Peyer's patch (tissue), 4 donors: ENCODE measurements at regions not wholly inside any gene's neighbourhood (a gene's known extent, or its start where the extent isn't known, plus 50 kb on each side); places are given as distances from the start of the nearest gene placed in this dataset.

Experiments used
- POLR2A ChIP-seq, 2 donors: fragments of 450-650 bp; IDR thresholded peaks; one replicate each; pipeline ENCODE4 v1.5.1; 2017; ENCODE audit warnings: antibody characterized with exemption in 2 of 2, mild to moderate bottlenecking in 2 of 2, moderate library complexity in 2 of 2
- TF ChIP-seq, protein P1 (sequence below), 6 experiments: fragments of 450-650 bp in 4 of 6; fragments of 200-600 bp in 2 of 6; sonication (generic) in 1 of 6; IDR thresholded peaks; one replicate each; pipeline ENCODE4 v1.5.1; 2017 to 2019; ENCODE audit warnings: antibody characterized with exemption in 6 of 6, mild to moderate bottlenecking in 3 of 6, moderate library complexity in 1 of 6

DNA sequence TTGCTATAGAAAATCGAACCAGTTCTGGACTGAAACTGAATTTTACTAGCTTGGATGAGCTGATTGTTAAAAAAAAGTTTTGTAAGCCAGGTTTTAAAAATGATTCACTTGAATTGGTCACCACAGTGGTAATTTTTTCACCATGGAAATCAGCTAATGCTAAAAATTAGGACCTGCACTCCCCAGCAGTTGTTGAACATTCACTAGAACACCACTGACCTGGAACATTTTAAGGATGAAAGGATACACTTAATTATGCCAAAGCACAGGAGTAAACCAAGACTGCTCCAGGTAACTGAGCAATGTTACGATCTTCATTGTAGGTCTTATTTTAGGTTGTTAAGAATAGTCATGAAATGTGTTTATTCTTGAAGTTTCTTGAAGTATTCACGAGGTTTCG, 1342.6 kb upstream of the SPRY2 start:
- TF ChIP-seq, protein P1, sequence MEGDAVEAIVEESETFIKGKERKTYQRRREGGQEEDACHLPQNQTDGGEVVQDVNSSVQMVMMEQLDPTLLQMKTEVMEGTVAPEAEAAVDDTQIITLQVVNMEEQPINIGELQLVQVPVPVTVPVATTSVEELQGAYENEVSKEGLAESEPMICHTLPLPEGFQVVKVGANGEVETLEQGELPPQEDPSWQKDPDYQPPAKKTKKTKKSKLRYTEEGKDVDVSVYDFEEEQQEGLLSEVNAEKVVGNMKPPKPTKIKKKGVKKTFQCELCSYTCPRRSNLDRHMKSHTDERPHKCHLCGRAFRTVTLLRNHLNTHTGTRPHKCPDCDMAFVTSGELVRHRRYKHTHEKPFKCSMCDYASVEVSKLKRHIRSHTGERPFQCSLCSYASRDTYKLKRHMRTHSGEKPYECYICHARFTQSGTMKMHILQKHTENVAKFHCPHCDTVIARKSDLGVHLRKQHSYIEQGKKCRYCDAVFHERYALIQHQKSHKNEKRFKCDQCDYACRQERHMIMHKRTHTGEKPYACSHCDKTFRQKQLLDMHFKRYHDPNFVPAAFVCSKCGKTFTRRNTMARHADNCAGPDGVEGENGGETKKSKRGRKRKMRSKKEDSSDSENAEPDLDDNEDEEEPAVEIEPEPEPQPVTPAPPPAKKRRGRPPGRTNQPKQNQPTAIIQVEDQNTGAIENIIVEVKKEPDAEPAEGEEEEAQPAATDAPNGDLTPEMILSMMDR (IDR thresholded peaks at IDR 0.05): no peak
- no peak for TF ChIP-seq POLR2A (IDR thresholded peaks at IDR 0.05)
